ENCODE measurements at regions not wholly inside any gene's neighbourhood (a gene's known extent, or its start where the extent isn't known, plus 50 kb on each side); places are given as distances from the start of the nearest gene placed in this dataset.
"Not testable (repeated sequence)": the region's sequence is repeated elsewhere in the genome, so short reads cannot be mapped to it uniquely, and the experiment has no call there.

- no peaks in the 10 kb centered on the region for H3K9me2 ChIP-seq (replicated peaks; ENCODE audit: control insufficient read depth, low read length)
- no peaks in the 10 kb centered on the region for H4K20me1 ChIP-seq (ENCODE audit: control insufficient read depth, insufficient read depth, low read depth, low read length)
- H3K4me1 ChIP-seq (ENCODE audit: control insufficient read depth, low read length): no peaks in the 10 kb centered on the region
- no peak overlapping the region for H3K4me3 ChIP-seq (ENCODE audit: low read length)
- no peaks in the 10 kb centered on the region for H3K36me3 ChIP-seq (ENCODE audit: control insufficient read depth, low read length)
- TF ChIP-seq CTCF (IDR thresholded peaks at IDR 0.05; ENCODE audit: low read depth, low read length, poor library complexity, severe bottlenecking) (no peak), EZH2phosphoT487 (IDR thresholded peaks at IDR 0.05; ENCODE audit: borderline replicate concordance, low read length) (no peak)
- H3K4me2 ChIP-seq (ENCODE audit: low read length): no peak overlapping the region
- no peaks in the 10 kb centered on the region for H3K79me2 ChIP-seq (ENCODE audit: control insufficient read depth, low read length)
- no peaks in the 10 kb centered on the region for H3K27me3 ChIP-seq (ENCODE audit: control insufficient read depth, low read length)
- H3K9me3 ChIP-seq (ENCODE audit: control insufficient read depth, insufficient read depth, low read length): no peaks in the 10 kb centered on the region
- no peak overlapping the region for H3K27ac ChIP-seq (ENCODE audit: low read depth, low read length)
- H3F3A ChIP-seq (ENCODE audit: control insufficient read depth, insufficient read depth): no peaks in the 10 kb centered on the region
Observed at GRCh38 chrX:1060562-1060960, 151.9 kb downstream of the CRLF2 start.

DNA sequence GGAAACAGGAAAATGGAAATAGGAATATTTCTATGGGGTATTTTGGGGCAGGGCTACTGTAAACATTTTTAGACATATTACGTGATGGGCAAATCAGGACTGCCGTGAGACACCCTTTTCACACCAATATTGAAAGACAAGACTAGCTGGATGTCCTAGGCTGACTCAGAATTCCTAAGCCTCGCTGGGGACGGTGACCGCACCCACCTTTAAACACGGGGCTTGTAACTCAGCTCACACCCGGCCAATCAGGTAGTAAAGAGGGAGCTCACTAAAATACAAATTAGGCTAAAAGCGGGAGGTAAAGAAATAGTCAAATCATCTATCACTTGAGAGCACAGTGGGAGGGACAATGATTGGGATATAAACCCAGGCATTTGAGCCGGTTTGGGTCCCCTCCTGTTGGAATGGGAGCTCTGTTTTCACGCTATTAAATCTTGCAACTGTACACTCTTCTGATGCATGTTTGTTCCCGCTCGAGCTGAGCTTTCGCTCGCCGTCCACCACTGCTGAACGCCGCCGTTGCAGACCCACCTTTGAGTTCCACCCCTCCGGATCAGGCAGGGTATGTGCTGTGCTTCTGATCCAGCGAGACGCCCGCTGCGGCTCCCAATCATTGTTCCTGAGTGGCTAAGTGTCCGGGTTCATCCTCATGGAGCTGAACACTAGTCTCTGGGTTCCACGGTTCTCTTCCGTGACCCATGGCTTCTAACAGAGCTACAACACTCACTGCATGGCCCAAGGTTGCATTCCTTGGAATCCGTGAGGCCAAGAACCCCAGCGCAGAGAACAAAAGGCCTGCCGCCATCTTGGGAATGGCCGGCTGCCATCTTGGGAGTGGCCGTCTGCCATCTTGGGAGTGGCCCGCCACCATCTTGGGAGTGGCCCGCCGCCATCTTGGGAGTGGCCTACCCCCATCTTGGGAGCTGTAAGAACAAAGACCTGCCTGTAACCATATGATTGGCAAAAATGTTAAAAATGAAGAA is 152.6 kb downstream of the CRLF2 start:
- no peak for TF ChIP-seq CTCF (IDR thresholded peaks at IDR 0.05; ENCODE audit: low read depth, low read length, poor library complexity, severe bottlenecking)
- no peak for TF ChIP-seq EZH2phosphoT487 (IDR thresholded peaks at IDR 0.05; ENCODE audit: borderline replicate concordance, low read length)
- Histone ChIP-seq H3K4me2 (ENCODE audit: low read length) (no peak overlapping the region), H3K4me3 (ENCODE audit: low read length) (no peak overlapping the region), H3K9me3 (ENCODE audit: control insufficient read depth, insufficient read depth, low read length) (no peaks in the 10 kb centered on the region), H3K4me1 (ENCODE audit: control insufficient read depth, low read length) (no peaks in the 10 kb centered on the region), H3K36me3 (ENCODE audit: control insufficient read depth, low read length) (no peaks in the 10 kb centered on the region), H3K27me3 (ENCODE audit: control insufficient read depth, low read length) (no peaks in the 10 kb centered on the region), H4K20me1 (ENCODE audit: control insufficient read depth, insufficient read depth, low read depth, low read length) (no peaks in the 10 kb centered on the region), H3K79me2 (ENCODE audit: control insufficient read depth, low read length) (no peaks in the 10 kb centered on the region), H3K9me2 (replicated peaks; ENCODE audit: control insufficient read depth, low read length) (no peaks in the 10 kb centered on the region), H3K27ac (ENCODE audit: low read depth, low read length) (no peak overlapping the region), H3F3A (ENCODE audit: control insufficient read depth, insufficient read depth) (no peaks in the 10 kb centered on the region)

GRCh38 chrX:1053600-1053999 is 158.8 kb downstream of the CRLF2 start:
- H3F3A ChIP-seq (ENCODE audit: control insufficient read depth, insufficient read depth); H3K36me3 ChIP-seq (ENCODE audit: control insufficient read depth, low read length); H3K27ac ChIP-seq (ENCODE audit: low read depth, low read length); H3K9me2 ChIP-seq (replicated peaks; ENCODE audit: control insufficient read depth, low read length); H3K4me3 ChIP-seq (ENCODE audit: low read length); H3K4me1 ChIP-seq (ENCODE audit: control insufficient read depth, low read length); H3K4me2 ChIP-seq (ENCODE audit: low read length); H4K20me1 ChIP-seq (ENCODE audit: control insufficient read depth, insufficient read depth, low read depth, low read length); H3K27me3 ChIP-seq (ENCODE audit: control insufficient read depth, low read length); H3K79me2 ChIP-seq (ENCODE audit: control insufficient read depth, low read length): not testable (repeated sequence)
- peaks cover 18% of the 10 kb centered on the region for H3K9me3 ChIP-seq (ENCODE audit: control insufficient read depth, insufficient read depth, low read length)

GRCh38 chrX:1053072-1053471 is 159.4 kb downstream of the CRLF2 start:
- Histone ChIP-seq H3K79me2 (ENCODE audit: control insufficient read depth, low read length) (no peaks in the 10 kb centered on the region), H3K4me2 (ENCODE audit: low read length) (no peak overlapping the region), H3K4me3 (ENCODE audit: low read length) (no peak overlapping the region), H3K27me3 (ENCODE audit: control insufficient read depth, low read length) (no peaks in the 10 kb centered on the region), H3K36me3 (ENCODE audit: control insufficient read depth, low read length) (no peaks in the 10 kb centered on the region), H3F3A (ENCODE audit: control insufficient read depth, insufficient read depth) (no peaks in the 10 kb centered on the region), H4K20me1 (ENCODE audit: control insufficient read depth, insufficient read depth, low read depth, low read length) (no peaks in the 10 kb centered on the region), H3K4me1 (ENCODE audit: control insufficient read depth, low read length) (peaks cover 4% of the 10 kb centered on the region; the same call in 1 of the 2 replicates), H3K9me3 (ENCODE audit: control insufficient read depth, insufficient read depth, low read length) (peaks cover 18% of the 10 kb centered on the region), H3K27ac (ENCODE audit: low read depth, low read length) (no peak overlapping the region), H3K9me2 (replicated peaks; ENCODE audit: control insufficient read depth, low read length) (no peaks in the 10 kb centered on the region)
- TF ChIP-seq EZH2phosphoT487 (IDR thresholded peaks at IDR 0.05; ENCODE audit: borderline replicate concordance, low read length) (no peak), CTCF (IDR thresholded peaks at IDR 0.05; ENCODE audit: low read depth, low read length, poor library complexity, severe bottlenecking) (no peak)

Data from DOHH2 (cell line).